NCI-H2171 treated with DMSO at 0.1 percent for 48 hours (cell line): ENCODE measurements at regions not wholly inside any gene's neighbourhood (a gene's known extent, or its start where the extent isn't known, plus 50 kb on each side); places are given as distances from the start of the nearest gene placed in this dataset.
"Not testable (repeated sequence)": the region's sequence is repeated elsewhere in the genome, so short reads cannot be mapped to it uniquely, and the experiment has no call there.

Experiments used
- DNase-seq: peaks from one replicate; lab custom pipeline; 2025; lab: John Stamatoyannopoulos, UW

GRCh38 chr1:74818241-74818640 lies 85.3 kb downstream of the TYW3 start:
- no peak for DNase-seq

GRCh38 chr1:74818661-74819456 lies 85.9 kb downstream of the TYW3 start:
- no peak for DNase-seq

- no peak for DNase-seq
Measured at GRCh38 chr1:74822851-74823401, 90.0 kb downstream of the TYW3 start.

DNA sequence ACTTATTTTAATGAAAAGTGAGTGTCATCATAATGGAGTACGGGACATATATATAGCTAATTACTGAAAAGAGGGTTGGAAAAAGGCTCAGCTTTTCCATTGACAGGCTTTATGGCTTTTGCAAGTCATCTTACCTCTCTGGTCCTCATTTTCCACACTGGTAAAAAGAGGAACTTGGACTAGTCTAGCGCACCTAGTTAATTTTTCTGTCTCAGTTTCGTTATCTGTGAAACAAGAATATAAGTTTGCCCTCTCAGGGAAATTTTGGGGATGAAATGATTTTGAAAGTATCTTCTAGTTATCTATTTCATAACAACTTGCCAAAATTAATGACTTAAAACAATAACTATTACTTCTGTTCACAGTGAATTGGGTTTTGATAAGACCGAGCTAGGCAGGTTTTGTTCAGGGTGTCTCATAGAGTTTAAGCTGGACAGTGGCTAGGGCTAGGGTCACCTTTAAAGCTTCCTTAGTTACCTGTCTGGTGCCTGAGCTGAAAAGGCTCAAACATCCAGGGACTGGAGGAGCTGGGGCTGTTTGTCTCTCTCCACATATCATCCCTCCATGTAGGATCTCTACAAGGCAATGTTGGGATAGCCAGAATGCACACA lies 91.7 kb downstream of the TYW3 start:
- no peak for DNase-seq

DNA sequence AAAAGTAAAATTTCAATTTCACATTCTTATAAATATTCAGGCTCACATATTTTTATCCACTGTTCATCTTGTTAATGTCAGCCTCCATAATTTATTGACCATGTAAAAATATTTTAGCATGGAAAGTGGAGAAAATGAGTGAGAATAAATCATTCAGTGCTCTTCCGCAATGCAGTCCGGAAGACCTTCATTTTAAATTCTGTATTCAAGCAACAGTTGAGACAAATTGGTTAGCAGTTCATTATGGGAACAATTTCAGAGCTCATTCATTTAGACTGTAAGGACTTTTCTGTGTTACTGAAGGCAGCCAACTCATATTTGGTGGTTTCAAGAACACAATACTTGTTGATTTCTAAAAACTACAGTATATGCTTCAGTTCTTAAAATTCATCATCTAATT lies 97.8 kb downstream of the TYW3 start:
- no peak for DNase-seq

DNA sequence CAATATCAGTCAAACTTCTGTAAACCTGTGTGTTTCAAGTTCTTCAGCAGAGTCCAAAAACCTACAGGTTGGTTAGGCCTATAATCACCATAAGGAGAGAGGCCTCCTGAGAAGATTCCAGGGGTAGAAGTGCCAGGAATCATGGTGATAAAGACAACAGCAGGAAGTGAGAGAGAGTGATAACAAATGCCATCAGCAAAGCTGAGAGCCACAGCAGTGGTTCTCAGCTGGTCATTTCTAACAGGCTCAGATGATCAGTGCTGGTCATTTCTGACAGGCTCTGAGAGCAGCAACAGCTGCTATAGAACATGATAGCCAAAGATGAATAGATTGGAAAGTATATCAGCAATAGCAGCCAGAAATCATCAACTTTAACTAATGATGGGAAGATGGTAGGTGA lies 101.3 kb downstream of the TYW3 start:
- DNase-seq = no peak

- DNase-seq = peak; percentile 93
Measured at GRCh38 chr1:74835051-74835450, 102.1 kb downstream of the TYW3 start.

DNA sequence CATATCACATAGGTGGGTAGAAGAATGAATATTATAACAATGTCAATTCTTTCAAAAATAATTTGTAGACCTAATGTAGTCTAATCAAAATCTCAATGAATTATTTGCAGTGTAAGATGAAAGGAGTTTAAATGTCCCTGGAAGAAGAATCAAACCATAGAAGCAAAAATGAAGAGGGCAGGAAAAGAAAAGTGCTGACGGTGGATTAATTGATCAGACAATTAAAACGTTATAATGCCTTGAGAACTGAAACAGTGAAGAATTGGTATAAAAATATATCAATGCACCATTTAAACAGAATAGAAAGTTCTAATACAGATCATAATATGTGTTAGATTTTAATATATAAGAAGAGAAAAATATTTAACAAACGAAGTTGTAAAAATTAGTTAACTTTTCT lies 109.8 kb downstream of the TYW3 start:
- DNase-seq = no peak

DNA sequence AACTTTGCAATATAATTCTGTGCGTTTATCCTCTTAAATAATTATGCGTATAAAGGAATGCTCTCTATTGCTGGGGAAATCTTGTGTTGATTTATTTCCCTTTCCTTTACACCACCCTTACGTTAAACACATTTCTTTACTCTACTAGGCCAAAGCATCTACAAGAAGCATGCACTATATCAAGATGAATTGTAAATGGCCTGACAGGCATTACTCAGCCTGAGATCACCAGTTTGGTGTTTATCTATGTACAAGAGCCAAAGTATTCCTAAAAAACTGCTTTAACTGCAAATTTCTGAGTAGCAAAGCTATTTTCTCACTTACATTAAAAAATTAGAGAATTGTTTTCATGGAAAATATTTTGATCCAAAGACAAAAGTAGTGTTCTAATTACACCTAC lies 114.8 kb downstream of the TYW3 start:
- no peak for DNase-seq

DNA sequence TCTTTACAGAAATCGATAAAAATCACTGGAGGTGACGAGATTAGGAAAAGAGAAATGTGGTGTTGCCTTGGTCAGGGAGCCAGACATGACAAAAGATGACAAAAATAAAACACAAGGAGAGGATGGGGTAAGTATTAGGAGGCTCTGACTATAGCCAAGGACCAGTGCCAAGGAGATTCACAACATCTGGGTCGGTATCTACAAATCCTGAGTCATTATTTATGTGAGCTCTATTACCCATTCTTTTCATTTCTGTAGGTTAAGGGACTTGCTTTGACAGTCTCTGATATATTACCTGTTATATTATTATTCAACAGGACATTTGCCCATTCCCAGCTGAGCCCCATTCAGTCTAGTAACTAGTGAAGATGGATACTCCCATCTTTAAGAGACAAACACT lies 120.8 kb downstream of the TYW3 start:
- DNase-seq = no peak

DNA sequence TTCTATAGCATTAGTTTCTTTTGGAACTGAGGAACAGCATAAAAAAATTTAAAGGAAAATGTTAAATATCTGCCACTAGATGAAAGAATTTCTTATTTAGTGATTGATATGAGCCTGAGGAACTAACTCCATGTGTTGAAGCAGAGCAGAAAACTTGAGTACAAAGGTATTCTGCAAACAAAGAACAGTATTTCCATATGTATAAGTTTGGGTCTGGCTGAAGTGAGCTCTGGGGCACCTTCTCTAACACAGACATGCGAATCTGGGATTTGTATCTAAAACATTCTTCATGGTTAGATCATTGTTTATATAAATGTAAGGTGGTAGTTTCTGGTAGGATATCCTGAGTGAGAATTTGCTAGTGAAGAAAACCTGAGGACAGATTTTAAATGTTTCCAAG lies 123.2 kb downstream of the TYW3 start:
- no peak for DNase-seq

GRCh38 chr1:74857676-74858075 lies 124.7 kb downstream of the TYW3 start:
- no peak for DNase-seq

- no peak for DNase-seq
Measured at GRCh38 chr1:74858136-74858535, 125.2 kb downstream of the TYW3 start.

GRCh38 chr1:74861867-74862266 lies 128.9 kb downstream of the TYW3 start:
- no peak for DNase-seq

DNA sequence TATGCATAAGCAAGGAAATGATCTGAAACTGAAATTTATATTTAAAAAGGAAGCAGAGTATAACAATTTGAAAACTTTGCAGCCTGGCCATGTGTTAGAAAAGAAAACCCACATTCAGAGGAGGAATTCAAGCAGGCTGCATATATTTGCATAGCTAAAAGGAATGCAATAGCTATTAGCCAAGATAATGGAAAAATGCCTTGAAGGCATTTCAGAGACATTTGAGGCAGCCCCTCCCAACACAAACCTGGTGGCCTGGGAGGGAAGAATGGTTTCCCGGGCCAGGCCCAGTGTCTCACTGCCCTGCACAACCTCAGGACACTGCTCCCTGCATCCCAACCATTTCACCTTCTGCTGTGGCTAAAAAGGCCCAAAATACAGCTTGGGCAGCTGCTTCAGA lies 136.8 kb downstream of the TYW3 start:
- DNase-seq = no peak

GRCh38 chr1:74877366-74877765 lies 144.4 kb downstream of the TYW3 start:
- not testable (repeated sequence) for DNase-seq

DNA sequence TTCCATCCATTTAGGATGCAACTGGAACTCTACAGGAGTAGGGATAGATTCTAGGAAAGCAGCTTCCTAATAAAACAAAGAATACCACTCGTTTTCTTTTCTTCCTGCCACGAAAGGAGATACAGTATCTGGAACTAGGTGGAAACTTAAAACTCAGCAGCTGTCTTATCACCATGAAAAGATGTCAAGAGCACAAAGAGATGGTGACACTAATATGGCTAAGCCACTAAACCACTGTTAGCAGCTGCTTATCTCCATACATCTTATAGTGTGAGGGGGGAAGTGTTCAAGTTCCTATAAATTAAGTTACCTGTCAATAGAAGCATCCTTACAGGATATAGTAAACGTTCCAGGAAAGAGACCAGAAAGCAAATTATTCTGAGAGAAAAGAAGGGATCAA lies 162.5 kb downstream of the TYW3 start:
- peak; percentile 29 for DNase-seq

DNA sequence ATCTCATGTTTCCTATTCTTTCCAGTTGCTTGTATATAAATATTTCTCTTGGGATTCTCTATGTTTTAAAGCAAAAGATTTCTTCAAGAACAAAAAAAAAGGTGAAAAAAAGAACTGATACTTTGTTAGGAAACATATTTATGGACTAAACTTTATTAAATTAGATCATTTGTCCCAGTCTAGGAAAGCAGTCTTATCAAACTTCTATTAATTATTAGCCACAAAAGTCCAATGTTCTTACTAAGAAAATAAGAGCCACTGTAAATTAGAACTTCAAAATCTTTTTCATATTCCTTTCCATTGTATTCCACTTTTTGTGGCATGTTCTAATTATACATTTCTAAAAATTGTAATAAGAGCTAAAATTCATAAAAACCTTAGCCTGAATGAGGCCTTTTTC lies 175.2 kb downstream of the TYW3 start:
- no peak for DNase-seq

DNA sequence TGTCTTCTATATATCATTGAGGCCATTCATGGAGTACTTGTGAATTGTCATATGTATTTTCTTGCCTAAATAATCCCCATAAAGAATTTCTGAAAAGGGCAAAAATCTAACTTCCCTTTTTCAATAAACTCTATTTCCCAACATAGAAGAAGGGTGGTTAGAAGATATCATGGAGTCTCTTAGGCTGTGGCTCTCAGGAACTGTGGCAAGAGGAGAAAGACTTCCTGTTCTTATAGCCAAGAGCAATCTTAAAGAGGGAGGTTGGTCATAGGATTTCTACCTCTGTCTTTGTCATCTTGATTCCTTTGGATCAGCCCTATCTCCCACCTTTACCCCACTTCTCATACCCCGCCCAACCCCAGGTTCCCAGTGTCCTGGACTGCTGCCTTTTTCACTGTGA lies 175.8 kb downstream of the TYW3 start:
- no peak for DNase-seq

DNA sequence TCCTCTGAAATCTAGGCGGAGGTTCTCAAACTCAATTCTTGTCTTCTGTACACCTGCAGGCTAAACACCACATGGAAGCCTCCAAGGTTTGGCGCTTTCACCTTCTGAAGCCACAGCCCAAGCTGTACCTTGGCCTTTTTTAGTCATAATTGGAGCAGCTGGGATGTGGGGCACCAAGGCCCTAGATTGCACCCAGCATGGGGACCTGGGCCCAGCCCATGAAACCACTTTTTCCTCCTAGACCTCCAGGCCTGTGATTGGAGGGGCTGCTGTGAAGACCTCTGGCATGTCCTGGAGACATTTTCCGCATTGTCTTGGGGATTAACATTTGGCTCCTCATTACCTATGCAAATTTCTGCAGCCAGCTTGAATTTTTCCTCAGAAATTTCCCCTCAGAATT lies 181.0 kb downstream of the TYW3 start:
- no peak for DNase-seq

DNA sequence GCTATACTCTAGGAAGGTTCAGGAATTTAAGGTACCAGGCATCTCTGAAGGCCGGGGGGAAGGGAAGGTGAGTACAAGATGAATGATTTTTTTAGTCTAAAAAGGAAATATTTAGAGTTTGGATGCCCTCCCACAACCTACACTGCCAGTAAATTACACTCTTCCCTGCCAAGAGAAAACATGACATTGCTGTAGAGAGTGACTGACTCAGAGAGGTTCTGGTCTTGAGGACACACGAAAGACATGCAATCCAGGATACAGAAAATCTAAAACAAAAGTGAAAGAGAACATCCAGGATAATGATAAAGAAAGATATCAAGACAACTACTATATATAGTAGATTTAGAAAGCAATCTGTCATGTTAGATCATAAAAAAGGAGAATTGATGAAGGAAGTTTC lies 200.5 kb downstream of the TYW3 start:
- no peak for DNase-seq

DNA sequence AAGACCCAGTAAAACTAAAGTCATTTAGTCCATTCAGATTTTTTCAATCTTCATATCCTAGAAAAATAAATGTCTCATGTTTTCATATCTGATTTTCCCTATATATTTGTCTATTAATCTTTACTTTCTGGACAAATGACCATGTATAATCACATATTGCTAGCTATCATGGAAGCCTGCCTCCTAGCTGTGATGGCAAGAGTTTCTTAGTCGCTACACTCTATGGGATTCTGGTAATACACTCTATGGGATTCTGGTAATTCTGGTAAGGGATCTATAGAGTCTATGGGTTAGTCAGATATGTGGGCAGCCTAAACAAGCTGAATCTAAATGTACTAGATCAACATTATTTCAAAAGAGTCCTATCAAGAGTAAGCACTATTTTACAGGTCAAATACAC lies 198.7 kb upstream of the LHX8 start:
- no peak for DNase-seq

DNA sequence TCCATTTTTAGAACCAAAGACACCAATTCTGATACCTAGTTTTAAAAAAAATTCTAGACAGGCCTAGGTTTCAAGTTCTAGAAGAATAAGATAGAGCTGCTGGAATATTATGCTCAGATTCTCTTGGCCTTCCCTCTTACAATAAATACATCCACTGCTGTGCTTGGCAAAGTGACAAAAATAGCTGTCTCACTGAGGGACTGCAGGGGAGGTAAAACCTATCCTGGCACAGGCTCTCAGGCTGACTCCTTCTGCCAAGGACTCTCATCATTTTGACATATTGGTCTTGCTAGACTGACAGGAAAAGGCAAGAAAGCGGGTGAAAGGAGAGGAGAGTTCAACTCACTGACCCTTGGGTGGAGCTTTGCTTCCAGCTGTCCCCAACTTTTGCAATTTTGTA lies 197.0 kb upstream of the LHX8 start:
- peak; percentile 52 for DNase-seq

DNA sequence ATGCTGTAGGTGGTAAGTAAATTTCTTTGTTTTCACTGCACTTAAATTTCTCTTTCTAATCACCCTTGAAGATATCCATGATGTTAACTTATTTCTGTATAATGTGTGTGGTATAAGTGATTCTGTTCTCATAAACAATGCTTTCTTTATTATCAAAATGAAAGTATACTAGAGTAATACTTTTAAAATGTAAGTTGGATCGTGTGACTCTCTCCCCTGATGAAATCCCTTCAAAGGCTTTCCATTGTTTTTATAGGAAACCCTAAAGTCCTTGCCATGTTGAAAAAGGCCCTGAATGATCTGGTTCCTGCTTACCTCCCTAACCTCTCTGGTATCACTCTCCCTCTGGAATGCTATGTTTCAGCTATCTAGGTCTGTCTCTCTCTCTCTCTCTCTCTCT lies 191.1 kb upstream of the LHX8 start:
- no peak for DNase-seq
